ENCODE measurements at regions not wholly inside any gene's neighbourhood (a gene's known extent, or its start where the extent isn't known, plus 50 kb on each side); places are given as distances from the start of the nearest gene placed in this dataset.

DNA sequence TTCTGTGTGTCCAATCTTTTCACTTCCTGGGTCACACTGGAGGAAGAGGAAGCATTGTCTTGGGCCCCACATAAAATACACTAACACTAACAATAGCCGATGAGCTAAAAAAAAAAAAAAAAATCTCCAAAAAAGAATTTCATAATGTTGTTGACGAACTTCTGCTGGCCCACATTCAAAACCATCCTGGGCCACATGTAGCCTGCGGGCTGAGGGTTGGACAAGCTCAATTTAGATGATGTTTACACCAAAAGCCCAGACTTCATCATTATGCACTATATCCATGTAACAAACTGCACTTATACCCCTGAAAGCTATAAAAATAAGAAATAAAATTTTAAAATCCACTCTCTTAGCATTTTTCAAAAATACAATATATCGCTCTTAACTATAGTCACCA, 187.8 kb upstream of the PTBP2 start:
- TF ChIP-seq CTCF (optimal IDR thresholded peaks at IDR 0.05 in 1 of 3, IDR thresholded peaks at IDR 0.05 in 1 of 3, conservative IDR thresholded peaks at IDR 0.05 in 1 of 3; ENCODE audit: extremely low read depth in 1 of 3, insufficient read depth in 2 of 3, low read length in 3 of 3), result no peak
- no peak for TF ChIP-seq EZH2 (IDR thresholded peaks at IDR 0.05; ENCODE audit: low read length)

Data from keratinocyte (primary cell).